ENCODE measurements at regions not wholly inside any gene's neighbourhood (a gene's known extent, or its start where the extent isn't known, plus 50 kb on each side); places are given as distances from the start of the nearest gene placed in this dataset.

DNA sequence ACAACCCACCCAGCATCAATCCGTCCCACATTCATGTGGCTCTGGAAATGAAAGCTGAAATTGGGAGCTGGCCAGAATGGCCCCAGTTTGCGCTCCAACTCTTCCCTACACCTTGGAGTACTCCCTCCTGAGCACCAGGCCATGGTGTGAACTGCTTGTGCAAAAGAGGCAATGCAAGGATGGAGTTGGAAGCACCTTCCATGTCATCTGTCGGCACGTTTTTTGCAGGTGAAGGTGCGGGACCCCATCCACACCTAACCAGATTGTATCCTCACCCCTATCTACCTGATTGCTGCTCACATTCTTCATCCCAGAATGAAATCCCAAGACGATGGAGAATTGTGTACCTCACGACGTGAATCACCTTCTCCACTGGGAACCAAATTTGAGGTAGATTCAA, 136.6 kb upstream of the WSB1 start:
- TF ChIP-seq, protein P1, sequence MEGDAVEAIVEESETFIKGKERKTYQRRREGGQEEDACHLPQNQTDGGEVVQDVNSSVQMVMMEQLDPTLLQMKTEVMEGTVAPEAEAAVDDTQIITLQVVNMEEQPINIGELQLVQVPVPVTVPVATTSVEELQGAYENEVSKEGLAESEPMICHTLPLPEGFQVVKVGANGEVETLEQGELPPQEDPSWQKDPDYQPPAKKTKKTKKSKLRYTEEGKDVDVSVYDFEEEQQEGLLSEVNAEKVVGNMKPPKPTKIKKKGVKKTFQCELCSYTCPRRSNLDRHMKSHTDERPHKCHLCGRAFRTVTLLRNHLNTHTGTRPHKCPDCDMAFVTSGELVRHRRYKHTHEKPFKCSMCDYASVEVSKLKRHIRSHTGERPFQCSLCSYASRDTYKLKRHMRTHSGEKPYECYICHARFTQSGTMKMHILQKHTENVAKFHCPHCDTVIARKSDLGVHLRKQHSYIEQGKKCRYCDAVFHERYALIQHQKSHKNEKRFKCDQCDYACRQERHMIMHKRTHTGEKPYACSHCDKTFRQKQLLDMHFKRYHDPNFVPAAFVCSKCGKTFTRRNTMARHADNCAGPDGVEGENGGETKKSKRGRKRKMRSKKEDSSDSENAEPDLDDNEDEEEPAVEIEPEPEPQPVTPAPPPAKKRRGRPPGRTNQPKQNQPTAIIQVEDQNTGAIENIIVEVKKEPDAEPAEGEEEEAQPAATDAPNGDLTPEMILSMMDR (IDR thresholded peaks at IDR 0.05) = no peak
- TF ChIP-seq POLR2A (IDR thresholded peaks at IDR 0.05) = no peak

Data from thyroid gland (tissue), 4 donors.